Breast epithelium (tissue), 3 donors: ENCODE measurements at regions not wholly inside any gene's neighbourhood (a gene's known extent, or its start where the extent isn't known, plus 50 kb on each side); places are given as distances from the start of the nearest gene placed in this dataset.

ENCODE experiments used
- CTCF ChIP-seq, 3 donors: fragments of 450-650 bp; IDR thresholded peaks; one replicate each; pipeline ENCODE4 v1.5.1; 2016 to 2017; ENCODE audit warnings: antibody characterized with exemption in 3 of 3, mild to moderate bottlenecking in 3 of 3, moderate library complexity in 3 of 3
- POLR2A ChIP-seq: fragments of 450-650 bp; IDR thresholded peaks from one replicate; pipeline ENCODE4 v1.6.1; 2016; ENCODE audit warnings: antibody characterized with exemption, mild to moderate bottlenecking, moderate library complexity
- POLR2AphosphoS5 ChIP-seq, 3 donors: sonication (generic); formaldehyde crosslinking; IDR thresholded peaks; one replicate each; pipeline ENCODE4 v1.6.1; 2017; ENCODE audit warnings: antibody characterized with exemption in 3 of 3

GRCh38 chr2:8265476-8266226, 416.2 kb upstream of the ID2 start:
- no peak for TF ChIP-seq CTCF (IDR thresholded peaks at IDR 0.05)
- TF ChIP-seq POLR2A, result no peak
- no peak for TF ChIP-seq POLR2AphosphoS5 (IDR thresholded peaks at IDR 0.05)
